ENCODE measurements at regions not wholly inside any gene's neighbourhood (a gene's known extent, or its start where the extent isn't known, plus 50 kb on each side); places are given as distances from the start of the nearest gene placed in this dataset.
"Not testable (repeated sequence)": the region's sequence is repeated elsewhere in the genome, so short reads cannot be mapped to it uniquely, and the experiment has no call there.

GRCh38 chr5:63124266-63124665 lies 545.6 kb downstream of the LRRC70 start:
- DNase-seq (ENCODE audit: low spot score): no peak

GRCh38 chr5:63121471-63121870 lies 542.9 kb downstream of the LRRC70 start:
- DNase-seq (ENCODE audit: low spot score): no peak

- no peak for DNase-seq (ENCODE audit: low spot score)
These were observed 539.6 kb downstream of the LRRC70 start for GRCh38 chr5:63118221-63118620.

- DNase-seq (ENCODE audit: low spot score): no peak
These were observed 533.3 kb downstream of the LRRC70 start for GRCh38 chr5:63111891-63112290.

GRCh38 chr5:63101870-63102269 lies 523.3 kb downstream of the LRRC70 start:
- DNase-seq (ENCODE audit: low spot score): no peak

- no peak for DNase-seq (ENCODE audit: low spot score)
These were observed 518.7 kb downstream of the LRRC70 start for GRCh38 chr5:63097286-63097685.

GRCh38 chr5:63094730-63095129 lies 516.1 kb downstream of the LRRC70 start:
- DNase-seq (ENCODE audit: low spot score): no peak

GRCh38 chr5:63089147-63089546 lies 510.5 kb downstream of the LRRC70 start:
- DNase-seq (ENCODE audit: low spot score): no peak

- no peak for DNase-seq (ENCODE audit: low spot score)
These were observed 506.9 kb downstream of the LRRC70 start for GRCh38 chr5:63085561-63085960.

GRCh38 chr5:63083689-63084088 lies 505.1 kb downstream of the LRRC70 start:
- DNase-seq (ENCODE audit: low spot score): not testable (repeated sequence)

- no peak for DNase-seq (ENCODE audit: low spot score)
These were observed 502.8 kb downstream of the LRRC70 start for GRCh38 chr5:63081402-63081801.

- no peak for DNase-seq (ENCODE audit: low spot score)
These were observed 491.4 kb downstream of the LRRC70 start for GRCh38 chr5:63070001-63070400.

- DNase-seq (ENCODE audit: low spot score): no peak
These were observed 476.8 kb downstream of the LRRC70 start for GRCh38 chr5:63055421-63055820.

- no peak for DNase-seq (ENCODE audit: low spot score)
These were observed 474.5 kb downstream of the LRRC70 start for GRCh38 chr5:63053019-63053638.

- DNase-seq (ENCODE audit: low spot score): no peak
These were observed 472.3 kb downstream of the LRRC70 start for GRCh38 chr5:63050916-63051315.

- no peak for DNase-seq (ENCODE audit: low spot score)
These were observed 471.3 kb downstream of the LRRC70 start for GRCh38 chr5:63049935-63050334.

- no peak for DNase-seq (ENCODE audit: low spot score)
These were observed 465.2 kb downstream of the LRRC70 start for GRCh38 chr5:63043792-63044191.

GRCh38 chr5:63032343-63032742 lies 453.7 kb downstream of the LRRC70 start:
- no peak for DNase-seq (ENCODE audit: low spot score)

GRCh38 chr5:63029891-63030290 lies 451.3 kb downstream of the LRRC70 start:
- no peak for DNase-seq (ENCODE audit: low spot score)

- DNase-seq (ENCODE audit: low spot score): no peak
These were observed 447.1 kb downstream of the LRRC70 start for GRCh38 chr5:63025679-63026078.

- no peak for DNase-seq (ENCODE audit: low spot score)
These were observed 443.8 kb downstream of the LRRC70 start for GRCh38 chr5:63022403-63022802.

- DNase-seq (ENCODE audit: low spot score): no peak
These were observed 432.5 kb downstream of the LRRC70 start for GRCh38 chr5:63011158-63011557.

GRCh38 chr5:63008195-63008594 lies 429.6 kb downstream of the LRRC70 start:
- no peak for DNase-seq (ENCODE audit: low spot score)

GRCh38 chr5:62994842-62995241 lies 416.2 kb downstream of the LRRC70 start:
- not testable (repeated sequence) for DNase-seq (ENCODE audit: low spot score)

- DNase-seq (ENCODE audit: low spot score): no peak
These were observed 407.1 kb downstream of the LRRC70 start for GRCh38 chr5:62985749-62986148.

Data from left forelimb (tissue), 1 donor.